Sigmoid colon (tissue), 4 donors: ENCODE measurements at regions not wholly inside any gene's neighbourhood (a gene's known extent, or its start where the extent isn't known, plus 50 kb on each side); places are given as distances from the start of the nearest gene placed in this dataset.

Source experiments
- EP300 ChIP-seq, 4 donors: sonication (generic); formaldehyde crosslinking; IDR thresholded peaks; one replicate each; pipeline ENCODE4 v1.6.1; 2017; ENCODE audit warnings: antibody characterized with exemption in 4 of 4
- TF ChIP-seq, protein P1 (sequence below), 4 experiments: fragments of 450-650 bp in 3 of 4; fragments of 200-600 bp in 1 of 4; IDR thresholded peaks; one replicate each; pipeline ENCODE4 v1.5.1; 2016 to 2019; ENCODE audit warnings: antibody characterized with exemption in 4 of 4, mild to moderate bottlenecking in 3 of 4, moderate library complexity in 2 of 4

DNA sequence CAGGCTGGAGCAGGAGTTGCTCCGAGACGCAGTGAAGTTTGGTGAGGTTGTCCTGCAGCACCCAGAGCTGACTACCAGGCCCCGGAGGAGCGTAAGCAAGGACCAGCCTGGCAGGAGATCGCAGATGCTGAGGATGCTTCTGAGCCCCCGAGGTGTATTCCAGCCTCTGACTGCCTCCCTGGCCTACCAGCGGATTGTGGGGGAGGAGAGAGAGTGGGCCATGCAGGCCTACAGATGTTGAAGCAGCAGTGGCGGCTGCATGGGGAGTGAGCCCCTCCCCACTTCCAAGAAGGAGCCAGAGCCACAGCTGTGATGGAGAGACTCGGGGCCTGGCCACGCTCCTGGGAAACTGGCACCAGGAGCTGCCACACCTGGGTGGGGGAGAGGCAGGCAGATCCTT lies 302.5 kb upstream of the PROK2 start:
- TF ChIP-seq, protein P1, sequence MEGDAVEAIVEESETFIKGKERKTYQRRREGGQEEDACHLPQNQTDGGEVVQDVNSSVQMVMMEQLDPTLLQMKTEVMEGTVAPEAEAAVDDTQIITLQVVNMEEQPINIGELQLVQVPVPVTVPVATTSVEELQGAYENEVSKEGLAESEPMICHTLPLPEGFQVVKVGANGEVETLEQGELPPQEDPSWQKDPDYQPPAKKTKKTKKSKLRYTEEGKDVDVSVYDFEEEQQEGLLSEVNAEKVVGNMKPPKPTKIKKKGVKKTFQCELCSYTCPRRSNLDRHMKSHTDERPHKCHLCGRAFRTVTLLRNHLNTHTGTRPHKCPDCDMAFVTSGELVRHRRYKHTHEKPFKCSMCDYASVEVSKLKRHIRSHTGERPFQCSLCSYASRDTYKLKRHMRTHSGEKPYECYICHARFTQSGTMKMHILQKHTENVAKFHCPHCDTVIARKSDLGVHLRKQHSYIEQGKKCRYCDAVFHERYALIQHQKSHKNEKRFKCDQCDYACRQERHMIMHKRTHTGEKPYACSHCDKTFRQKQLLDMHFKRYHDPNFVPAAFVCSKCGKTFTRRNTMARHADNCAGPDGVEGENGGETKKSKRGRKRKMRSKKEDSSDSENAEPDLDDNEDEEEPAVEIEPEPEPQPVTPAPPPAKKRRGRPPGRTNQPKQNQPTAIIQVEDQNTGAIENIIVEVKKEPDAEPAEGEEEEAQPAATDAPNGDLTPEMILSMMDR (IDR thresholded peaks at IDR 0.05): no peak
- no peak for TF ChIP-seq EP300 (IDR thresholded peaks at IDR 0.05)
